GM21786 (cell line): ENCODE measurements at regions not wholly inside any gene's neighbourhood (a gene's known extent, or its start where the extent isn't known, plus 50 kb on each side); places are given as distances from the start of the nearest gene placed in this dataset.

Source experiments
- ATAC-seq: cut with Tn5 transposase; IDR thresholded peaks from one replicate; pipeline ENCODE4 v1.9.1; 2021; ENCODE audit not compliant: unreplicated experiment

DNA sequence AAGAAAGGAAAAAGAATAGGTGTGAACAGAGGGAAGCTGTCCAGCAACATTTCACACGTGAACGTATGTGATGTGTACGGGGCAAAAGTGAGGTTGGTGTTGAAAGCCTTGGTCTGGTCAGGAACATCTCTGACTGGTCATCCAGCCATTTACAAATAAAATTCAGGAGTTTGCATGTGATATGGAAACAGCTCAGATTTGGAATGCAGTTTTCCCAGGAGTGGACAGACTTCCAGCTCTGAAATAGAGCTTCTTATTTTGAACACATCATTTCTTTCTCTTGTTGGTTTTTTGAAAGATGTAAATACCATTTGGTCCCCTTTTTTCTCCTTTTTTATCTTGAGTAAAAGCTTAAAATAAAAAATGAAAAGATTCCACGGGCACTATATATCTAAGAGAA is 566.2 kb upstream of the ZFHX3 start:
- ATAC-seq: no peak

DNA sequence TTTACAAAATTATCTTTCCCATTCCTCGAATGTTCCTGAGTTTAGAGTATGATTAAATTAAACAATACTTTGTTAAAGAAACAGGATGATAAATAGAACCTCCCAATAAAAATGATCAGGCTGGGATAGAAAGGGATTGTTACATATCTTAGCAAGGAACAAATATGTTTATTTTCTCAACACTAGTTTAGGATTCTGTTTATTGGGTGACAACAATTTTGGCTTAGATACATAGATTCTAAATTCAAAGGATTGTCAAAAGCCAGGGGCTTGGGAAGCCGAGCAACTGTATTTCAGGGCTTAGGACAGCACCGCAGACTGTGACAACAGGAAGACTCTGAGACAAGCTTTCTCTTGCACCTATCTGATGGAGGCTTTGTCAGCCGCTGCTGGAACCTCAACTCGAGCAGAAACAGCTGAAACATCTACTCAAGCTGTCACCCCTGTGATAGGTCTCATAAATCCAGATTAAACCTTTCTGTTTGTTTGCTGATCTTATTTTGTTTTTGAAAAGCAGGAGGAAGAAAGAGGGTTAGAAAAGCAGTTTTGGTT is 562.8 kb upstream of the ZFHX3 start:
- no peak for ATAC-seq

DNA sequence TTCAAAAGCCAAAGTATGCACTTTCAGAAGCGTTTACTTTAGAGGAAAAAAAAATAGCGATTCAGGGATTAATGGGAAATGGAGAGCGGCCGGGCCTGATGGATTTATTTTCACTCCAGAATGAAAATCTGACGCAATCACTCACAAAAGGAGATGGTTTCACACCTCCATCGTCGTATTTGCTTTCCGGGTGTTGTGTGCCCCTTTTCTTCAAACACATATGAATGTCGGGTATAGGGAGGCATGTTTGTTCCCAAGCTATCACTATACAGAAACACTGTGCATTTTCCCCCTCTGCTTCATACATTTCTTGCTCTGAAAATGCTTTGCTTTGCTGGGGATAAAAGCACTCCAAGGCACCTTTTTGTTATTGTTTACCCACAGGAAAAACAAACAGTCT is 562.2 kb upstream of the ZFHX3 start:
- no peak for ATAC-seq

DNA sequence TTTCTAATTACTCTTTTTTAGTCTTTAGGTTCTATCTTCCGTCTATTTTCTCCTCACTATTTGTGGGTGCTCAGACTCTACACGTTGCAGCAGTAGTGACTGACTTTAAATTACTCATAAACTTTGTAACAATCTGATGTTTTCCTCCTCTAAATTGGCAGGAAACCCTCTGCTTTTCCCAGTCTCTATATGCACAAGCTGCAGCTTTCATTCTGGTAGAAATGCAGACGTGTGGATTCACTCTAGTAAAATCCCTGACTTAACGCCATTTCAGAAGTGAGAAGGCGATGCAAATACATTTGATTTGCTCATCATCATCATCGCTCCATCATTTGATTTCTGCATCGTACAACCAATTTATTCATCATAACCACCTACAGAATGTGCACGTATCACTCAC is 561.0 kb upstream of the ZFHX3 start:
- no peak for ATAC-seq

DNA sequence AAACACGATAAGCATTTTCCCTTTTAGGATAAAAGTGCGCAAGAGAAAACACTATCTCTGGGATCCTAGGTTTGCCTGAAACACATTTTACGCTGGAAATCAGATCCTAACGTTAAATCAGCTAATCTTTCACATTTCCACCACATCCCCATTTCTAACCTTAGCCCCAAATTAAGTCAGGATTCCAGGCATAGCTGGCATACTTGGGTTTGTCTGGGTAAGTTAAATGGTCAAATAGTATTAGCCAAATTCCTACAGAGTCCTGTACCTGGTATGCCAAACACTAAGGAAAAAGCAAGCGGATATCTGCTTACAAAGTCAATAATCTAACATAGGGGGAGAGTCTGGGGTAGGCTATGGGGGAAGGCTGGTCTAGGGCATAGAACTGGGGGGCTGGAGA is 557.4 kb upstream of the ZFHX3 start:
- no peak for ATAC-seq

DNA sequence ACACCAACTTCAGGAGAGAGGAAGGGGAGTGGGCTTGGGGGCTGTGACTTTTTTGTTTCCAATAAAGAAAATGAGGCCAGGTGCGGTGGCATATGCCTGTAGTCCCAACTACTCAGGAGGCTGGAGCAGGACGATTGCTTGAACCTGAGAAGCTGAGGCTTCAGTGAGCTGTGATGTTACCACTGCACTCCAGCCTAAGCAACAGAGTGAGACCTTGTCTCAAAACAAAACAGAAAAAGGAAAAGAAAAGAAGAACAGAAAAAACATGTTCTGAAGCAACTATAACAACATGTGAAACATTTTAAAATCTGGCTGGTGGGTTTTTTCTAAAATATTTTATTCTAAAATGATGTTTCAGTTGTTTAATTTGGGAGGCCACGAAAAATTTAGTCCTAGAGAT is 554.0 kb upstream of the ZFHX3 start:
- peak; percentile 80 for ATAC-seq

DNA sequence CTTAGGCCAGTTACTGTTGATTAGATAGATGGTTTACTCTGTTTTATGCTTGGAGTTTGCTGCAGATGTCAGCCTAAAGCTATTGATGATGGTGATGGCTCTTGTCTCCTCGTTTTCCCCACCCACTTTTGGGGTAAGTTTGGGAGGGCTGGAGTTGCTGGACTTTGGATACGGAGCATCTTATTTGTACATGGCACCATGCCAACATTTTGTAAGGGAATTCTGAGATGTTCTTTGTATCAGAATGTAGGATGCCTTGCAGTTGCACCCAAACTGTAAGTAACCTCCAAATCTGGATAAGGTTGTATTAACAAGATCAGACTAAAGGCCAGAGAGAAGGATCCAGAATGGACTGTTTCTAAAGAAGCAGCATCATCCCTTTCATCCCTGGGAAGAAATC is 551.9 kb upstream of the ZFHX3 start:
- no peak for ATAC-seq

DNA sequence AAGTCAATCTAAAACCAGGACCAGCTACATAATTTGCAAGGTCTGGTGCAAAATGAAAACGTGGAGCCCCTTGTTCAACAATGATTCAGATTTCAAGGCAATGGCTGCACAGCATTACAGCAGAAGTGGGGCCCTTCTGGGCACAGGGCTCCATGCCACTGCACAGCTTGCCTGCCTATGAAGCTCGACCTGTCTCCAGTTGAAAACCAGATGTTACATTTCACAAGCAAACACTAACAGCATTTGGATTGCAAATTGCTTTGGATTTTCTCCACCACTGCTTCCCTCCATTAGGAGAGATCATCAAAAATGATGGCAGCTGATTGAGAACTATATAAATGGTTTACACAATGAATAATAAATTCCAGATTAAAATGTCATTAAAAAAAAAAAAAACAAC is 551.4 kb upstream of the ZFHX3 start:
- no peak for ATAC-seq

DNA sequence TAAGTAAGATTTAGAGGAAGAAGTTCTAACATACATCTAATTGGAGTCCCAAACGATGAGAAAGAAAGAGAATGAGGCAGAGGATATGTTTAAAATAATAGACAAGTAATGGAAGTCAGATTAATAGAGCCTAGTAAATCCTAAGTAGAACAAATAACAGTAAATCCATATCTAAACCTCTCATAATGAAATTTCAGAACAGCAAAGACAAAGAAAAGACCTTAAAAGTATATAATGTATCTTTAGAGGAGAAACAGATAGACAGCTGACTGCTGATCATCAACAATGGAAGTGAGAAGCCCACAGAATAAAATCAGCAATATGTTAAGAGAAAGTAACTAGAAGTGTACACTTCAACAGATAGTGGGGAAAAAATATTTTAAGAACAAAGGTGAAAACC is 536.2 kb upstream of the ZFHX3 start:
- ATAC-seq: no peak

DNA sequence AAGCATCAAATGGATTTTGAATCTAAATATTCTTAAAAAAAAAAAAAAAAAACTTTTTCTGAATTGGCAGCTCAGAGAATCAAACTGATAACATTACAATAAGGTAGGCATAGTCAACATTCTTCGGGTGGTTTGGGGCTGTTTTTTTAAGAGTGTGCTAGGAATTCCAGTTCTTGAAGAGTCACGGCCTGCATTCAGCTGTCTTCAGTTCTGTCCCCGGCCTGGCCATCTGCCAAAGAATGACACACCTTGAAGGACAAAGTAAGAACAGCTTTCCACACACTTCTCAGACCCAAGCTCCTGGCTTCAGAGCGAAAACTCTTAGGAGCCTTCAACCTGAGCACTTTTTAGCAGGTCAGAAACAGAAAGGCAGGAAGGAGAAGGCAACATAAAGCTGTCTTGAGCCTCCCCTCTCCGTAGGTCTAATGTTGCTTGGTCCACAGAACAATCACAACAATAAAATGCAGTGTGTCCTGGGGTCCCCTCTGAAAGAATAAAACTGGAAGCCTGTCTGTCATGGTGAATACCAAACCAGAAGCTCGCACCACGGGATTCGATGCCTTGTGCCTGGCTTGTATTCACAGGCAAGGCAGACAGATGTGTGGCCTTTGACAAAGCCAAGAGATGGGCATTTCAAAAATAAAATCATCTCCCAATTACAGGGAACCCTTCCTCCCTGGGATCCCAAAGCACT is 524.4 kb upstream of the ZFHX3 start:
- no peak for ATAC-seq

DNA sequence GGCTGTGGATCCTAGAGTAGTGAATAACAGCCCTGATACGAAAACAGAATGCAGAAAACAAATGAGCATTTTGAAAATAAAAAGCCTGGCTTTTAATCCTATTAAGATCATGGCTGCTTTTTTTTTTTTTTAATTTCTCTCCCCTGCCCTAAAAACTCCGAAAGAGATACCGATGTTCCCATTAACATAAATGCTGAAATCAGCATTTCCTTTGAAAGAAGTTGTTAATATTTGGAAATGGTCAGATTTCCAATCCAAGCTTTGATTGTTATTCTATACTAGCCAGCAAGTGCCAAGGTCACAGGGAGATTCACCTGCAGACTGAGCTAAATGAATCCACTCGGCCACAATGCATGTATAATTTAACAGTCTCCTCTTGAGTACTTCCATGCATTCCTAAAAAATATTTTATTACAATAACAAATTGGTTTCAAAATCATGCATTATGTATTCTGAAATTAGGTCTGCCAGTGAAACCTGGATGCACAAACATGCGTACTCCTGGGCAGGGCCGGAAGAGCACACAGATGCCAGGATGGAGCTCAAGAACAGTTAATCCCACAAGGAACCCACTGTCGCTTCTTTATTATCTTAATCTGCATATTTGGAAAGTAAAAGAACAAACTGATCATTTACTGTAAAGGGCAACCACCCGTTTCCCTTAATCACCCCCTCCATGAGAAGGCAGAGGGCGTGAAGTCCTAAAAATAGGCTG is 521.5 kb upstream of the ZFHX3 start:
- ATAC-seq: no peak

DNA sequence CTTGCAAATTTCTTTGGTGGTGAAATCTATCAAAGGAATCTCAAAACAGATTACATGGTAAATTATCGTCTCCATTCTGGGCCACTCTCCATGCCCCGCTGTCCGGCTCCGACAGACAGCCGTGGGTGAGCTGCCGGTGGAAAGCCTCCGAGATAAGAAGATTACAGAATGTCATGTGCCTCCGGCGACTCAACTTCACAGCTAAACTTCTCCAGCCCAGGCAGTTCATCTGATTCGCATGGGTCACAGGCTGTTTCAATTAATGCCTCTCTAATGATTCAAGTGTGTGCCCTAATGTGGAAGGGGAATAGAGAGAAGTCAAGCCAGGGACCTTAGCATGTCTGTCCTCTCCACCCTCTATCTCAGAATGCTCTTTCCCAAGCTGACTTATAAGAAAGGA is 520.8 kb upstream of the ZFHX3 start:
- no peak for ATAC-seq

DNA sequence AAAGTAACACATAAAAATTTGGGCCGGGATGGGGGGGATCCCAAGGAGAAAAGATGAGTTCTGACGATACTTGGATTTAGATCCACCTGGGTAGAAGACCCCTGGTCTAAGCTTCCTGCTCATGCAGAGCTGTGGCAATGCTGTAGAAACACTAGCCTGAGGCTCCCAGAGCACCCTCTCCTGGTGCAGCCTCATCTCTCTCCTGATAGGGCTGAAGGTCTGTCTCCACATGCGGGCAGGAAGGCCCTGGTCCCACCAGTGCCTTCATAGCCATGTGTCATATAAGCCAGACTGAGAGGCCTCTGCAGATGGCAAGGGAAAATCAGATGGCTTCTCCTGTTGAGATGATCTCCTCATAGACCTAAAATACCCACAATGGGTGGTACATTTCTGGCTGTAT is 518.0 kb upstream of the ZFHX3 start:
- no peak for ATAC-seq

DNA sequence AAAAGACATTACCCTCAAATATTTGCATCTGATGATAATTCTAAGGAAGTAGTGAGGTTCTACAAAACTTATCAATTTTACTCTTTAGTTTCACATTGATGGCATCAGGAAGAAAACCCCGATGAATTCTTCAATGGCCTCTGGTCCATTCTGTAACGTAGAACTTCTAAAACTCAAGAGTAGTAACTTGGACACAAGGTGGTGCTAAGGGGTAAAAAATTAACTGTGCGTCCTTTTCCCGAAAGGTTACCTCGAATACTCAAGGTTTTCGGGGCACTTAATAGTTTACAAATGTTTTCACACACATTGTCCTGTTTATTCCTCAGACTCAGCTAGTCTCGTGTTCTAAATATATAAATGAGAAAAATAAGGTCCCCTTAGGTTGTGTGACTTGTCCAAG is 517.3 kb upstream of the ZFHX3 start:
- ATAC-seq: no peak

DNA sequence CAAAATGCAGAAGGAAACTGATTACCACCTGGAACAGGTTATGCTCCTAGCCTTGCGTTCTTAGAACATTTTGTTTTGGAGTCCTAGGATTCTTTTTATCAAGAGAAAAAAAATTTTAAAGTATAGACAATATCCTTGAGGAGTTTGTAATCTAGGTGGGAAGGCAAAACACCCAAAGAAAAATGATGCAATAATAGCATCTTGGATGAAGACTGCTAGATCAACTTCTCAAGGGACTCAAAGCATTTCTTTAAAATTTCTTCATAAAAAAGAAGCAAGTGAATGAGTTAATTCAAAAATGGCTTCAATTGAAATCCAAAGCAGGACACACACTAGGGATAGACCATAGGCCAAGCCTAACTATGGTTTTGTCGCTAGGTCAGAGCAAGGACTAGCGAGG is 515.8 kb upstream of the ZFHX3 start:
- ATAC-seq: no peak

DNA sequence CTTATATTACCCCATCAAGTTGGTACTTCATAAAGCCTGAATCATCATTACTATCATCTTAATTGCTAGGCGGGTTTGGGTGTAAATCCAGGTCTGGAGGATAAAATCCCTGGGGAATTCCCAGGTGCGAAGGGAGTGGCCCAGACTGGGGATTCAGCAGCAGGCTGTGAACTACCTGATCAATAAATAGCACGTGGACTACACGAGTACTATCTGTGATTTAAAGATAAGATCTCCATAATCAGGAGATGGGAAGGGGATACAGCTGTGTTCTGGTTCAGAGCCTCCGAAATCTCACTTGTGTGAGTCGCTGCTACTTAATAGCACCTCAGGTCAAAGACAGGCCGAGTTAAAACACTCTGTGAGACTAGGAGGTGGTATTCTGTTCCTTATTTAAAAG is 512.6 kb upstream of the ZFHX3 start:
- no peak for ATAC-seq

DNA sequence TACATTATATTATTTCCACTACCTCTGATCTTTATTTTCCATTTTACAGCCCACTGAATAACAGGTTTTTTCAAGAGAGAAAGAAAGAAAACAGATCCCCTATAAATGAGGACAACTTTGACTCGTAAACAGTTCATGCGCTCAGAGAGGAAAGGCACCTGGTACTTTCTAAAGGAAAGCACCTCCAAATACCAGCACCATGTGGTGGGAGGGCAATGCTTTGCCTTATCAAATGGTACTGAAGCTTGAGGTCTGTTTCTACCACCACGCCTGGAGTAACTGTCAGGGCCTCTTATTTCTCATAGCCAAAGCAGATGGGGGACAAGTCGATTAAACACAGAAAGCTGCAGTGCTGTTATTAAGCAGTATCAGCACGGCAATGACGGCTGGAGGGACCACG is 510.3 kb upstream of the ZFHX3 start:
- ATAC-seq: no peak

DNA sequence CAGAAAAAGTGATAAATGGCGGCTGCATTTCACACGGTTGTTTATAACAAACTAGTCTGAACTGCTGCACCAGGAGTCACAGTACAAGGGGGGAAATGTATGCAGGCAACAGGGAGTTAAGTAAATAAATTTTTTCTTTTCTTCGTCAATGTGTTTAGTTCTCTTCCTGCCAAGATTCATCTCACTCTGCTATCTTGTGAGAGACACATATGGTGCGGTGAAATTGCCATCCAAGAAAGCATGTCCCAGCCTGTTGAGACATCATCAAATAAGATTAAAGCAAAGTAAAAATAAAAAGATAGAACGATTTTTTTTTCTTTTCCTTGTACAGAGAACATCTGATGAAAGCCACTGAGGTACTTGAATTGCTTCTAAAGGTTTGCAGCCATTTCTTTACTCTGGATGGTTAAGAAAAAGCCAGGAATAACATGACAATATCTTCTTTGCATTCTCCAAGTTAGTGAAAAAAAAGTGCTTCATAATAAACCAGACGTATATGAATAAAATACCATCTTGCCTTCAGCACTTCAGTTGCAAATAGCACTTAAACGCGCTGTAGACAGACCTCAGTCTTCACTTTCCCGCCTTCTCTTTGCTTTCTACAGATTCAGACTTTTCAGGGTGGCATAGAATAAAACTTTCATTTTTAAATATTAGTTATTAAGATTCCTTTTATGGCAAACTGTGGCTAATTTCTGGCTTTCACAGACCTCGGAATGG is 506.2 kb upstream of the ZFHX3 start:
- ATAC-seq: no peak

DNA sequence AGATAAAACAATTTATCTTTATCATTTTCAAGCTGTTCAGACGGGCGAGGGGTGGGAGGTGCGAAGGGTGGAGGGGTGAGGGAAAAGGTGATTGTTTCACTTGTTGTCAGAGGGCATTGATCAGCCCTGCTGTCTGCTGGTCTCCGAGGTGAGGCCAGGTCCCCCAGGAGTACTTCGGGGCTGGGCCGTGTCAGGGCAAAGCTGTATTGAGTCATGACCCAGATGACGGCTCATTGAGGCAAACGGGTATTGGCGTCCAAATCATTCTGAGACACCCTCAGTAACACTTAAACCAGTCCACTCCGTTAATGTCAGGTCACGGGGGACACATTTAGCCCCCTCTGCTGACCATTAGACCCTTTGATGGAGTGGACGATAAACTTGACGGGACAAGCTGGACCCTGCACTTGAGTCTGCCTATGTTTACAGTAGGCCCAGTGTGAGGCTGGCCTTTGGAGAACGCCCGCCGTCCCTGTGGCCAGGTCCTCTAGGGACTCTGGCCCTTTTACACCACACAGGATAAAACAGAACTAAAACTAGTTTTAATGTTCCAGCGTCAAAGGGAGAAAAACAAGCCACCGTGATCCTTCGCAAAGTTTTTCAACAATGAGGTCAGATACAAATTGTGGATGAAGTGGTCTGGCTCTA is 502.2 kb upstream of the ZFHX3 start:
- ATAC-seq: no peak

DNA sequence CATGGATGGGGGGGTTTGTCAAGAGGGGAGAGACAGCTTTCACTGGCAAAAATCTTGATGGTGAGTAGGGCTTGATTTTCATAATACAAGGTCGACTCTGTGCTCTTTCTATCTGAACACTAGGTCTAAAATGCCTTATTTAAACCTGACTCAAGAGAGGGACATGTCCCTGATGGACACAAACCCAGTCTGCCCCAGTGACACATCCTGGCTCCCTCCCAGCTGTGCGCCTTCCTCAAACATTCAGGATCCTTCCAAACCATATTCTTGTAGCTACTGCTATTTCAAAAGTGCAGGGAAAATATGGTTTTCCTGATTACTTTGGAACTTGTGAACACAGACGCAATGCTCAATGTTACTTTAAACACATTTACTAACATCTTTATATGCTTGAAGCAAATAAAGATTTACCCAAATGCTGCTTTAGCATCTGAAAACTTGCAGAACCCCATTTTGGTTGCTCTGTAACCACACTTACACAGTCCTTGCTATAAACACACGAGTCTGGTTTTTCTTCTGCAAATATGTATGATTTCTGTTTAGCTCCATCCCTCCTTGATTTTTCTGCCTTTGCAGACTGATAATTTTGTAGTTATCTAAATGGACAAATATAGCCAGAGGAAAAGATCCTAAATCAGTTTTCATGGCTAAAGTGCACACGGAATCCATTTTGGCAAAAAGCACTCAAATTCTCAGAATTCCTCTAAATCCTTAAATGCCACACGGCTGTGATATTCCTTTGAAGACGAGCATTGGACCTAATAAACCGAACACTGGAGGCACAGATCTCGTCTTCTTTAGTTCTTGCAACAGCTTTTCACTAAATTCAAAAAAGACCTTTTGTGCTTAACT is 499.9 kb upstream of the ZFHX3 start:
- ATAC-seq: no peak
